BJ (cell line): ENCODE measurements at regions not wholly inside any gene's neighbourhood (a gene's known extent, or its start where the extent isn't known, plus 50 kb on each side); places are given as distances from the start of the nearest gene placed in this dataset.

Source experiments
- CTCF ChIA-PET: fragments of 350-600 bp; formaldehyde crosslinking; extraction: SDS; loops from one replicate; lab custom pipeline; 2021; ENCODE audit warnings: antibody characterized with exemption, inconsistent platforms; lab: Yijun Ruan, JAX
- POLR2A ChIA-PET: fragments of 300-600 bp; sonication (Branson Sonifier 250); formaldehyde crosslinking; extraction: SDS; loops from one replicate; lab custom pipeline; 2021; ENCODE audit warnings: antibody characterized with exemption; lab: Charles Lee
- DNase-seq: peaks from one replicate; pipeline ENCODE4 v3.0.0-alpha.2; 2011; ENCODE audit warnings: low read depth
- H3K27me3 ChIP-seq: 2 replicates; pipeline ENCODE4 v1.6.0; 2011; ENCODE audit warnings: low read length; ENCODE audit not compliant: control insufficient read depth, insufficient read depth
- H3K36me3 ChIP-seq: 2 replicates; pipeline ENCODE4 v1.5.1; 2011; ENCODE audit warnings: low read length; ENCODE audit not compliant: control insufficient read depth, insufficient read depth
- H3K4me3 ChIP-seq: 2 replicates; pipeline ENCODE4 v1.5.1; 2011; ENCODE audit warnings: low read depth, mild to moderate bottlenecking, control low read depth, low read length
- TF ChIP-seq, protein P1 (sequence below): IDR thresholded peaks from 2 replicates; pipeline ENCODE4 v1.5.1; 2011; ENCODE audit warnings: low read depth, mild to moderate bottlenecking, control low read depth, inconsistent platforms, low read length, moderate library complexity; ENCODE audit not compliant: insufficient read depth

GRCh38 chr9:90385146-90385545 is 257.5 kb downstream of the DIRAS2 start:
- H3K27me3 ChIP-seq = no peaks in the 10 kb centered on the region
- ChIA-PET POLR2A (no interaction called here), CTCF (no interaction called here)
- DNase-seq = no peak
- TF ChIP-seq, protein P1, sequence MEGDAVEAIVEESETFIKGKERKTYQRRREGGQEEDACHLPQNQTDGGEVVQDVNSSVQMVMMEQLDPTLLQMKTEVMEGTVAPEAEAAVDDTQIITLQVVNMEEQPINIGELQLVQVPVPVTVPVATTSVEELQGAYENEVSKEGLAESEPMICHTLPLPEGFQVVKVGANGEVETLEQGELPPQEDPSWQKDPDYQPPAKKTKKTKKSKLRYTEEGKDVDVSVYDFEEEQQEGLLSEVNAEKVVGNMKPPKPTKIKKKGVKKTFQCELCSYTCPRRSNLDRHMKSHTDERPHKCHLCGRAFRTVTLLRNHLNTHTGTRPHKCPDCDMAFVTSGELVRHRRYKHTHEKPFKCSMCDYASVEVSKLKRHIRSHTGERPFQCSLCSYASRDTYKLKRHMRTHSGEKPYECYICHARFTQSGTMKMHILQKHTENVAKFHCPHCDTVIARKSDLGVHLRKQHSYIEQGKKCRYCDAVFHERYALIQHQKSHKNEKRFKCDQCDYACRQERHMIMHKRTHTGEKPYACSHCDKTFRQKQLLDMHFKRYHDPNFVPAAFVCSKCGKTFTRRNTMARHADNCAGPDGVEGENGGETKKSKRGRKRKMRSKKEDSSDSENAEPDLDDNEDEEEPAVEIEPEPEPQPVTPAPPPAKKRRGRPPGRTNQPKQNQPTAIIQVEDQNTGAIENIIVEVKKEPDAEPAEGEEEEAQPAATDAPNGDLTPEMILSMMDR = no peak
- no peaks in the 10 kb centered on the region for H3K36me3 ChIP-seq
- no peak overlapping the region for H3K4me3 ChIP-seq

DNA sequence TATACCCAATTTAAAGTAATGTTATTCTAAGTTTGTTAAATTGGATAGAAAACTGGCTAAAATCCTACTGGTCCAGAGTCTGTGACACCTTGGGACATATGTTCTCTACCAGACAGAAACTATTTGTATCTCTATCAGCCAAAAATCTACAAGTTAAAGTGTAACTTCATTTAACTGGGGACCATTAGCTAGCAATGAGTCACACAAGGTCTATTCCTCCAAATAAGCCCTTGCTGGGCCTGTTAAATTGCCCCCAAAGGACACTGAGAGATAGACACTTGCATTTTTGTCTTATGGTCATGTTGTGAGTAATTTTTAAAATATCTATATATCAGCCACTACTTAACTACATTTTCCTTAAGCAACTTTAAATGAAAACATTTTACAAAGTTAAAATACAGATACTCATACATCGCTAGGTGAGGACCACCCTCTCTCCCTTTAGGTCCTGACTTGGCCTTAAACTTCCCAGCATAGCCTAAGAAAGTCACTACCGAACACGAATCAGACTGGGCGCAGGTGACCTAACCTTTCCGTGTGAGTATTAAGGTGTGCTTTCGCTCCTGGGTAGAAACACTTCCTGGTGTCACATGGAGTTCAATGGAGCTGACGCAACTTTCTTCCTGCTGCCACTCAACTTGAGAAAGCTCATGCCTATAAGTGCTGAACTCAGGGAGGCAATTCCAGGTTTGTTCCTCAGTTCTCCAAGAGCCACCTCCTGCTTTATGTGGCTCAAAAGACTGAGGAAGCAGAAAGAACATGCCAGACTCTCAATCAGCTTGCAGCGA is 249.1 kb downstream of the DIRAS2 start:
- TF ChIP-seq, protein P1 = no peak
- CTCF ChIA-PET = interaction anchor here (0.9 kb wide), 1 partner anchor 93 kb away, joined by 3 read pairs; no protein-coding TSS in a partner anchor
- no peak for DNase-seq
- POLR2A ChIA-PET = no interaction called here
- no peaks in the 10 kb centered on the region for H3K27me3 ChIP-seq
- no peak overlapping the region for H3K4me3 ChIP-seq
- no peaks in the 10 kb centered on the region for H3K36me3 ChIP-seq

- DNase-seq = no peak
- CTCF ChIA-PET = interaction anchor here (0.9 to 1.4 kb wide), 2 partner anchors 9 to 95 kb away, joined by 3 to 5 read pairs; no protein-coding TSS in a partner anchor
- TF ChIP-seq, protein P1 = no peak
Observed at GRCh38 chr9:90394871-90395270, 247.8 kb downstream of the DIRAS2 start.

GRCh38 chr9:90400091-90400490 is 242.5 kb downstream of the DIRAS2 start:
- ChIA-PET POLR2A (no interaction called here), CTCF (interaction anchor here (0.5 kb wide), 1 partner anchor 72 kb away, joined by 3 read pairs; no protein-coding TSS in a partner anchor)
- no peaks in the 10 kb centered on the region for H3K27me3 ChIP-seq
- H3K4me3 ChIP-seq = no peak overlapping the region
- no peaks in the 10 kb centered on the region for H3K36me3 ChIP-seq
- no peak for DNase-seq
- TF ChIP-seq, protein P1 = no peak

More at GRCh38 chr9:90394871-90395270, 247.8 kb downstream of the DIRAS2 start:
- Histone ChIP-seq H3K27me3 (no peaks in the 10 kb centered on the region), H3K4me3 (no peak overlapping the region), H3K36me3 (no peaks in the 10 kb centered on the region)
- POLR2A ChIA-PET = no interaction called here

- TF ChIP-seq, protein P1 = no peak
- POLR2A ChIA-PET = no interaction called here
- no peak for DNase-seq
Observed at GRCh38 chr9:90408659-90409058, 234.0 kb downstream of the DIRAS2 start.

More at GRCh38 chr9:90408659-90409058, 234.0 kb downstream of the DIRAS2 start:
- Histone ChIP-seq H3K36me3 (no peaks in the 10 kb centered on the region), H3K27me3 (no peaks in the 10 kb centered on the region), H3K4me3 (no peak overlapping the region)
- CTCF ChIA-PET = interaction anchor here (0.5 kb wide), 1 partner anchor 1258 kb away, joined by 3 read pairs; no protein-coding TSS in a partner anchor
